ENCODE measurements at regions not wholly inside any gene's neighbourhood (a gene's known extent, or its start where the extent isn't known, plus 50 kb on each side); places are given as distances from the start of the nearest gene placed in this dataset.

DNA sequence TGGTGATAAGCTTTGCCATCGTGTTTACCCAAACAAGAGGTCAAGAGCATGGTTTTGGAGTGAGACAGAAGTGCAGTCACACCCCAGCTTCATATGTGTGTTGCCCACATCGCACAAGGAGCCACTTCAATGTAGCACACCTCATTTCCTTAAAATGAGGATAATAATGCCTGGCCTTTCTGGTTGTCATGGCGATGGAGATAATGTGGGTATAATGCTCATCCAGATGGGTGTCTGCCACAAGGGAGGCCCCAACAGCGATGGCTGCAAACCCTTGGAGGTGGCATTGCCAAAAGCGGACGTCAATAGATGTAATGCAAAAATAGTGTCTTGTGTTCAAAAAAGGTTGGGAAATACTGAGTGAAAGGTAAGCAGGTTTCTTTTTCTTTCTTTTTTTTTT, 83.1 kb upstream of the AJAP1 start:
- DNase-seq (ENCODE audit: low read depth in 3 of 3), result no peak

DNA sequence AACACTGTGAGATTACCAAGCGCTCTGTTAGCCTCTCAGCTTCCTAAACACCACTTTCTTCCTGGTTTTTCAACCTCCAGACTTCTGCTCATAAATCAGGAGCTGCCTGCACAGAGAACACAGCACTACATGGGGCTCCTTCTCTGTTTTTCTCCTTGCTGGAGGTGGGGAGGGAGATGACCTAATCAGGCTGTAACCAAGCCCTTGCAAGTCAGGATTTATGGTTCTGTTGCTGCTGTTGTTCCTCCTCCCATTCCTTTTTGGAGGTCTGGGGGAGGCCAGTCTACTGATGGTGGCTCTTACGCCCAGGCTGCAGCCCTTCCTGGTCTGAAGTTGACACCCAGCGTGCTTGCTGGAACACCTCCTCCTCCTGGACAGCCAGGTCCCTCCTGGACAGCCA, 80.9 kb upstream of the AJAP1 start:
- no peak for DNase-seq (ENCODE audit: low read depth in 3 of 3)

DNA sequence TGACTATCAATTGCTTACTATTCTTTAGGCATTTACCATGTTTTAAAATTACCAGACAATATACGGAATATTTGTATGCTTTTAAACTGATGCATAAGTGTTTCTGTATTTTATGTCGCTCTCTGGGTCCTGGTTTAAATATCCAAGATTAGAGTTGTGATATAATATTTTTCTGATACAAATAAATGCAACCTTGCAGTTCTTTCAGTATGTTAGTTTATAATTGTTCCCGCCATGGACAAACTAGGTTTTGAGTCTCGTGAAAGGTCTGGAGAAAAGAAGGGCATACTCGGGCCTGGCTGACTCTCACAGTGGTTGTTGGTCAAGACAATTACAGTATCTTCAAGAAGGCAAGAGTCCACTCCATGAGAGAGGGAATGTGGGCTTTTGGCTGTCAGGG, 72.6 kb upstream of the AJAP1 start:
- no peak for DNase-seq (ENCODE audit: low read depth in 3 of 3)

DNA sequence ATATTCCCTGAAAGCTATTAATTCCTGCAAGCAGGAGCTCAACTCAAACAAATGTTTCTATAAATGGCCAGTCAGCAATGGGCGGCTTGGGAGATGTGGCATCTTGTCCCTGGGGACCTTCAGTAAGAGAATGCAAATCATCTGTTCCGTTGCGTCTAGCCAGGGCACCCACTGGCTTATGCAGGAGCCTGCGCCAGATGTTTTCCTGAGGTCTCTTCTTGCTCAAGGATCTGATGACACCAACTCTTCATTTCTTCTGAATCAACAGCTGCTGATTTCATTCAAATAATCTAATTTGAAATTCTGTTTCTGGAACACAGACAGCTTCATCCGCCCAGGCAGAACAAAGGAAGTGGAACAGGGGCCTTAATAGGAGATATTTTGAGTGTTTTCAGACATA, 70.0 kb upstream of the AJAP1 start:
- no peak for DNase-seq (ENCODE audit: low read depth in 3 of 3)

DNA sequence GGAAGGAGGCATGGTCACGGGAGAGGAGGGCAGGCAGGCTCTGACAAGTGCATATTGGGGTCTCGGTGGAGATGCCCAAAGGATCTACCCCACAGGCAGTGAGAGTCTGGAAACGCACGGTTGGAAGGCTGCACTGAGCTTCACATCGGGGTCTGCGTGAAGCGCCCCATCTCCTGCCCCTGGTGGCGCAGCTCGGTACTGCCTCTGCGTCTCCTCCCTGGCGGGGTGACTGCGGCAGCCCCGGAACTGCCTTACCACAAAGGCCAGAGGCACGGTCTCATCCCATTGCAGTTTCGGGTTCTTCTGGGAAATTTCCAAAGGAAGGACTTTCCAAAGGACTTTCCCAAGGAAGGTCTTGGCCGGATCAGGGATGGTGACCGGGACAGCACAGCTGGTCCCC, 69.2 kb upstream of the AJAP1 start:
- peak in 2 of 3 experiments; percentile 14 to 18 for DNase-seq (ENCODE audit: low read depth in 3 of 3)

DNA sequence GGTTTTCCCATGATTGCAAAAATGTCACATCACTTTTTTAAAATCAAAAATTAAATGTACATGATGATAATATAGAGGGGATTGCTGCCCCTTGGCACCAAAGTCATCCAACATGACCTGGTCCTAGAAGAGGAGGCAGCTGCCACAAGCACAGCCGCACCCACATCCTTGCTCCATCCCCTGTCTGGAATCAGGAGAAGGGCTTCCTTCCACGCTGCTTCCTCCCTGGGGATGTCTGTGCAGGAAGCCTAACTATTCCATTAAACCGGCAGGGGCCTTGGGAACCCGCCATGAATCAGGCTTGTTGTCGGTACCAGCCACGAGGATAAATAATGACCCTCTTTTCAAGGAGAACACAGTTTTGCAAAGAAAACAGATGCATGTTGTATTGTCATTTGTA, 68.7 kb upstream of the AJAP1 start:
- no peak for DNase-seq (ENCODE audit: low read depth in 3 of 3)

DNA sequence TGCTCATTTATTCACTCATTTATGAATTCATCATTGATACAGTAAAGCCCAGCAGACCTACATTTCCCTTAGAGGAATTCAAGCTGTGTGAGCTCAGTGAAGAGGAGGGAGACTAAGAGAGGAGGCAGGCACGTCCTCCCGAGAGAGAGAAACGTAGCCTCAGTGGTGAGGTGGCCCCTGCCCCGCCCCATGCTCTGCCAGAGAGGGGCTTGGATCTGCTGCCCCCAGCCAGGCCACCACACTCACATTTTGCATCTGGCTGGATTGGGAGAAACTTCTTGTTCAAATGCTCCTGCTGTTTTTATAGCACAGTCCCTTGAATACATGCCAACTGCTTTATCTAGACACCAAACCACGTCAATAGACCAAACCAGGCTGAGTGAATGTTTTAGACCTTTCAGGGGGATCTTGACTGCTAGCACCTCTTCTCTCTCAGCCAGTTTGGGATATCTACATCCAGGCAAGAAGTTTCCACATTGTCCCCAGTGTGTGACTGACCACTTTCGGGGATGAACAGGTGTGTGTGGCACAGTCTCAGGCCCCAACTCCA, 67.7 kb upstream of the AJAP1 start:
- DNase-seq (ENCODE audit: low read depth in 3 of 3), result no peak

DNA sequence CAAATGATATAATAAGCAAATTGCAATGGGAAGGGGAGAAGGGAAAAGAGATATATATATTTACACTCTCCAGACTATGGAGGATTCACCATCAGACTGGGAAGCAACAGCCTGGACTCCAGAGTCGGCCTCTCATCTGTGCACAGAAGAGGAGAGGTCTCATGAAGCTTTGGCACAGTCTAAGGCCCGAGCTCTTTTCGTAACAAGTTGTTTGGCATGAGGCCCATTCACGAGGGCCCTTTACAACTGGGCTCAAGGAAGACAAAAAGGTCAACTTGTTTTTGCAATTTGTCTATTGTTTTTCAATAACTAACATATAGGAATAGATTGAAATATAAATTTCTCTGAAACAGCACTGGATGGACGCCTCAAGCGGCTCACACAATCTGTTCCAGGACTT, 66.7 kb upstream of the AJAP1 start:
- no peak for DNase-seq (ENCODE audit: low read depth in 3 of 3)

DNA sequence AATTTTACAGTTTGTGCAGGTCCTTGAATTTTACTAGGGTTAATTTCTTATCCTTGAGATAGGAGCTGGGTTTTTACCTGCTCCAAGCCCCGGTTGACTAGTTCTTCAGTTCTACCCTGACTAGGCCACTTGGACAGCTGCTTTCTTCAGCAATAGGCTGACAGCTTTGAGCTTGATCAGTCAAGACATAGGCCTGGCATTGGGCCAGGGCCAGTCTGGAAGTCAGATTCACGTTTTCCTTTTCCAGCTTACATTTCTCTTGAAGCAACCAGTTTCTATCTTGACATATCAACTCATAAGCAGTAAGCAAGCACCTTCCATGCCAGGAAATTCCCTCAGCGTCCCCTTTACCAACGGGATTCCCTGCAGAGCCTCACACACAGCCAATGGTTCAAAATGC, 63.7 kb upstream of the AJAP1 start:
- no peak for DNase-seq (ENCODE audit: low read depth in 3 of 3)

DNA sequence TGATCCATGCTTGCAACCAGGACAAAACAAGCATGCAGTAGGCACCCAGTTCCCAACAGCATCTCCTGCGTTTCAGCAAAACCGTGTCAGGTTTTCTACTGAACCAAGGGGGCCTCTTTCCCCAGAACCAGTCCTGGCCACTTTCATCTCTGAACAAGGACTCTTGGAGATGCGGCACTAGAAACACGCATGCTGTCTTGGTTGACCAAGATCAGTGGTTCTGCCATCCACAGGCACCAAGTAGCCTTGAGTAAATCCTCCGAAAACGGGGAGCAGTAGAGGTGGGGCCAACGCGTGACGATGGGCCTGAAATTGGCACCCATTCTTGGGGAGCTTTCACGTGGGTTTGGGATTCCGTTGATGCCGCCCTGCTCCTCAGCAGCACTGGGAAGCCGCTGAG, 62.5 kb upstream of the AJAP1 start:
- no peak for DNase-seq (ENCODE audit: low read depth in 3 of 3)

DNA sequence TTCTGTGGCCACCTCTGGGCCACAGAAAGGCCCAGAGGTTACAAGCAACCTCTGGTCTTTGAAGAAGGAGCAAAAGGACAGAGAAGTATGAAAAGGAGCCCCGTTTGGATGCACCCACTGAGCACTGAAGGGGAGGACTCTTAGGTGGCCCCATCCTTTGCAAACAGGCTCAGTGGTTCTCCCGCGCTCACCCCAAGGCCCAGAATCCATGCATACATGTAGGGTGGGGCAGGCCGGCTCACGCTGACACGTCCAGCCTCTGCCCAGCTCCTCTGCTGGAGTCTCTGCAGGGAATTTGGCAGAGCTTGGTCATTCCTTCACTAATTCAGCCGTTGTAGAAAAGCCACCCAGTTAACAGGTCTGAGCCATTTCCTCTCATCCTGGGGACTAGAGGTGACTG, 61.3 kb upstream of the AJAP1 start:
- DNase-seq (ENCODE audit: low read depth in 3 of 3), result no peak

DNA sequence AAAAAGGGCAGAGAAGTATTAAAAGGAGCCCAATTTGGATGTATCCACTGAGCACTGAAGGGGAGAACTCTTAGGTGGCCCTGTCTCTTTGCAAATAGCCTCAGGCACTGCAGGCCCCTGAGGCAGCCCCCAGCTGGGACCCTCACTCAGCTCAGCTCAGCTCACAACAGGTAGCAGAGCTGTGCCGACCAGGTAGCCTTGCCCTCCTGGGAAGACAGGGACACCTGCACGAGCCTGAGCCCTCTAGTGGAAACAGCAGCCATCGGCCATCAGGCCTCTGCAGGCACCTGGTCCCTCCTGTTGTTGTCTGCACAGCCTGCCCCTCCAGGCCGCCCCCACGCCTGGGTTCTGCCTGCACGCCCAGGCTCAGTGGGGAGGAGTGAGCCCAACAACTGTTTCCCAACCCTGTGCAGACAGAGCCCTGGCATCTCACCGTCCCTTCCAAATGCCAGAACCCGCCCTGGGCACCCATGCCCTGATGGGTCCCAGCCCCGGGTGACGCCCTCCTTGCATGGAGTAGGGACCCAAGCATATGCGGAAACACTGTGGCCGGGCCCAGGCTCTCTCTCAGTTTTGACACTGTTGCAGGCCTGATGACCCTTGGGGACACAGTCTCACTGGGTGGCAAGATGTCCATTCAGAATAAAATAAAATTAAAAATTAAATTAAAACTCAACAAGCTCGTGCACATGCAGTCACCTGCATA, 60.0 kb upstream of the AJAP1 start:
- DNase-seq (ENCODE audit: low read depth in 3 of 3), result no peak

DNA sequence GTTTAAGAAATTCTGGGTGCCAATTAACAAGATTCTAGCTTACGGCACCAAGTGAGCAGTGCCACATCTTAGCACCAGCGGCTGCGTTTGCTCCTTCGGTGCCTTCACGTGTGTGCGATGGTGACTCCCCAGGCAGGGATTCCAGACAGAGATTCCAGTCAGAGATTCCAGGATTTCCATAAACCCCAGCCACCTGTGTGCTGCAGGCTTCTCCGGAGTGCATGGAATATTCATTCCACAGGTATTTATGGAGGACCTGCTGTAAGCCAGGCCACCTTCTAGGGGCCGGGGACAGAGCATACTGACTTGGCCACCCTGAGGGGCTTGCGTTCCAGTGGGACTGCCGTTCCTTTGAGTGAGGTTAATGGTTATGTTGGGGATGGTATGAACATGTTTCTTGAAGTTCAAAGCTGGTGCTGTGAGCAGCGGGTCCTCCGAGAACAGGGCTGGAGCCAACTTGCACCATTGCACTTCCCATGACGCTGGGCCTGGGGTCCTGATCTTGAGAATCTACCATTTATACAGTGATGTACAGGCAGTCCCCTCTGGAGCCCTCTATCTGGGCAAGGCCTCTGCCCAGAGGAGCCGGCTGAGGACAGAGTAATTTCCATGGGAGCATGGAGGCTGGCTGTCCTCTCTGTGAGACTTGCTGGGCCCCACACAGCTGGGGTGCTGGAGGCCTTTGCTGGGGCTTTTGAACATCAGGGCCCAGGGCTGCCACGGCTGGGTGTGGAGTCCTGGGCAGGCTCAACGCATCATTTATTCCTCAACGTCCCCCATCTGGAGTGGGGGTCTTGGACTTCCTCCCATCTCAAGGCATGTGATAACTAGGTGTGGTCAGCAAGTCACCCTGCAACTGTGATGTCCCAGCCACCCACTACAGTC, 58.8 kb upstream of the AJAP1 start:
- no peak for DNase-seq (ENCODE audit: low read depth in 3 of 3)

DNA sequence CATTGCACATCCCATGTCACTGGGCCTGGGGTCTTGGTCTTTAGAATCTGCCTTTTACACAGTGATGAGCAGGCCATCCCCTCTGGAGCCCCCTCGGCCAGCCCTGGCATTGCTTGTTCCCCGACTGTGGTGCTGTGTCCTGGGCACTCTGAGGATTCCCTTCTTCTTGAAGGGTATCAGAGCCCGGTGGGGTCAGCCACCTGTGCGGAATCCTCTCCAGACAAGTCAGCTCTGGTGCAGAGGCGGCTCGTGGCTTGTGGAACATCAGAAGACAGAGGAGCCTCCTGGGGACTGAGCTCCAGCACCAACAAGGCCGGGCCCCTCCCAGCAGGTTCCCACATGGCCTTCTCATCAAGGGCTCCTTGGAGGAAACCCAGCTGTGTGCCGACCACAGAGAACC, 57.9 kb upstream of the AJAP1 start:
- DNase-seq (ENCODE audit: low read depth in 3 of 3), result no peak

DNA sequence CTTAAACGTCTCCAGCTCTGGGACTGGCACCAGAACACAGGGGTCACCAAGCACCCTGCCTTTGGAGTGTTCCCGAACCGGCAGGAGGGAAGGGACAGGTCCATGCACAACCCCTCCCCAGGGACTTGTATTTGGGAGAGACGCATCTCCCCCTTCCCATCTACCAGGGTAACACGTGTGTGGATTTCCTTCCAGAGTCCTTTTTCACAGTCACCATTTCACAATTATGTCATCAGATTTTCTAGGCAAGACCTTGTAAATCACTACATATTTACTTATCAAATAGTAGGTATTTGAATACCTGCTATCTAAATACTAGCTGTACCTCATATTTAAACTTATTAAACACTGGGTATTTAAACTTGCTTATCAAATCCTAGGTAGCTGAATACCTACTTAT, 57.4 kb upstream of the AJAP1 start:
- no peak for DNase-seq (ENCODE audit: low read depth in 3 of 3)

DNA sequence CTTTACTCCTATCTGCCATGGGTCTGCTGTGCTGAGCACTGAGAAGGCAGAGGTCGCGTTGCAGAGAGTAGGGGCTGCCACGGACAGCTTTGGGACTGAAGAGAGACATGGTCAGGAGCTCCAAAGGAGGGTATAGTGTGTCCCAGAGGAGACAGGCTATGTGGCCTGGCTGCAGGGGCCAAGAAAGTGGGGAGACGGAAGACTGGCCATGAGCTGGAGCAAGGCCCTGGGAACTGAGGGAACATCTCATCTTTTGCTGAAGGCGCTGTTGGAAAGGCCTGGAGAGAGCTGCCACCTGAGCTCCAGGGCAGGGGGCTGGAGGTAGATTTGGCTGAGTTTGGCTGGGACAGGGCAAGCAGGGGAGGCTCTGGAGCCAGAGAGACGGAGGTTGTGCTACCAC, 55.8 kb upstream of the AJAP1 start:
- DNase-seq (ENCODE audit: low read depth in 3 of 3), result no peak

DNA sequence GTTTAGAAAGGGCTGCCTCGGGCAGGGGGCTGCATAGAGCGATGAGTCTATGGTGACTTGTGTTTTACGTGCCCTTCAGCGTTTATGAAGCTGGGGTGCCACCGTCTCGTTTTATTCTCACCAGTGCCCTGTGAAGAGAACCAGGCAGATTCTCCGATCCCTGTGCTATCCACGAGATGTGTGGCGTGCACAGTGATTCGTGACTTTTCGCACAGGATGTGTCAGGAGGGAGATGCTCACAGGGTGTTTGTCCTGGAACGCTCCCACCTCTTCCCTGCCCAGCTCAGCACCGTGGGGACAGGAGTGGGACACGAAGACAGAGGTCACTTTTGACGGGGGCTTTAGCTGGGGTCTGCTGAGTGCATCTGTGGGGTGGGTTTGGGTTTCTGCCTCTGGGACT, 54.9 kb upstream of the AJAP1 start:
- DNase-seq (ENCODE audit: low read depth in 3 of 3), result no peak

DNA sequence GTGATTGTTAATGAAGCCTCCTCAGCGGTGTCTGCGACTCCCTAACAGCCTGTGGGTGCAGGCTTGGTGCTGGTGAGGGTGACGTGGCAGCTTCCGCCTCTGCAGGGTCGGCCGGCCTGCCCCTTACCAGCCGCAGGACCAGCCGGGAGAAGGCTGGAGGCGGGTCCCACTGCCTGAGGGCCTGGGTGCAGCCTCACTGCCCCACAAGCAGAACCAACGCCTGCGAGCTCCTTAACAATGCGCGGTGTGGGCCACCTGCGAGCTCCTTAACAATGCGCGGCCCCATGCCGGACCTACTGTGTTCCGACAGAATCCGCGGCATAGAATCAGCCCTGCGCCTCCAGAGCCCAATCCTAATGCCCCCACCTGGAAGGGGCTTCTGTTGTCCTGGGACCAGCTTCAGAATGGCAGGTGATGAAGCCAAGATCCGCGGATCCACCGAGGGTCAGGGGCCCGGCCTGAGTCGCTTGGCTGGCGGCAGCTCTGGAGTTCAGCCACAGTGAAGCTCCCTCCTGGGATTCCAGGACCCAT, 54.4 kb upstream of the AJAP1 start:
- DNase-seq (ENCODE audit: low read depth in 3 of 3), result no peak

DNA sequence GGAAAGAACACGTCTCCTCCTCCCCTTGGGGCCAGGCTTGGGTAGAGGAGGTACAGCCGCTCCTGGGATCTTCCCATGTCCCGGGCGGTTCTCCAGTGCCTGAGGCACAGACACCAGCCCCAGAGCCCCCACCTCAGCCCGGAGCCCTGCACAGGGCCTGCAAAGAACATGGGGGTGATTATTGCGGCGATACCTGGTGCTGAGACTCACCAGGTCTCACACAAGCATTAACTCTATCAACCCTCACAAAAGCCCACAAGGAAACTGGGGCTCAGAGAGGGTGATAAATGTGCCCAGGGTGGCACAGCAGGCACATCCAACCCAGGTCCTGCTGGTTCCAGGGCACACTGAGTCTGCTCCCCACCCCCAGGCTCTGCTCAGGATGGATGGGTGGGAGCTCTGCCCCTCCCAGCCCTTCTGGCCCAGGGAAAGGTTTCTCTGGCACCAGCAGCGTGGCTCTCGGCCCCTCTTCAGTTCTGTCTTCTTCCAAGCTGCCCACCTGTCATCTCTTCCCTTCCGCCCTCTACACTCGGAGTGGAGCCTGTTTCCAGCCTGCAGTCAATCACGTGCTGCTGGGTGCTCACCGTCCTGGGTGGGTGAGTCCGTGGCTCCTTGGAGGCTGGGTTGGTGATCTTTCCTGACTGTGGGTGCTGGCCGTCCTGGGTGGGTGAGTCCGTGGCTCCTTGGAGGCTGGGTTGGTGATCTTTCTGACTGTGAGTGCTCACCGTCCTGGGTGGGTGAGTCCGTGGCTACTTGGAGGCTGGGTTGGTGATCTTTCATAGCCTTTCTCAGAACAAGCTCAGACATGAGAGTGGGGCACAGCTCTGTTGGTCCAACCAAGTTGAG, 53.6 kb upstream of the AJAP1 start:
- DNase-seq (ENCODE audit: low read depth in 3 of 3), result no peak

DNA sequence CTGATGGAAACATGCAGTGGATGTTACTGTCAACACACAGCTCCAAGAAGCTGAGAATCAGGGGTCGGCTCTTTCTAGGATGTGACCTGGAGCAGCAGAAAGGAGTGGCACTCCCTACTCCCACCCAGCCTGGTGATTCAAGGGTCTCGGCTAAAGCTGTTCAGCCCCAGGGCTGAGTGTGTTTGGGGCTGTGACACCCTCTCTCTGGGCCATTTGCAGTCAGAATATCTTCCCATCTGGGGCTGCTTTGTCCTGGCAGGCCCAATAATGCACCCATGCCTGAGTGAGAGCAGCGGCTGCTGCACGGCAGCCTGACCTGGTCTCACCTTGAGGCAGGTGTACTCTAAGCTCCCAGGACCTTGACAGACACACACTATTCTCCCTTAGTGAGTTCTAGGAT, 52.5 kb upstream of the AJAP1 start:
- DNase-seq (ENCODE audit: low read depth in 3 of 3), result no peak

DNA sequence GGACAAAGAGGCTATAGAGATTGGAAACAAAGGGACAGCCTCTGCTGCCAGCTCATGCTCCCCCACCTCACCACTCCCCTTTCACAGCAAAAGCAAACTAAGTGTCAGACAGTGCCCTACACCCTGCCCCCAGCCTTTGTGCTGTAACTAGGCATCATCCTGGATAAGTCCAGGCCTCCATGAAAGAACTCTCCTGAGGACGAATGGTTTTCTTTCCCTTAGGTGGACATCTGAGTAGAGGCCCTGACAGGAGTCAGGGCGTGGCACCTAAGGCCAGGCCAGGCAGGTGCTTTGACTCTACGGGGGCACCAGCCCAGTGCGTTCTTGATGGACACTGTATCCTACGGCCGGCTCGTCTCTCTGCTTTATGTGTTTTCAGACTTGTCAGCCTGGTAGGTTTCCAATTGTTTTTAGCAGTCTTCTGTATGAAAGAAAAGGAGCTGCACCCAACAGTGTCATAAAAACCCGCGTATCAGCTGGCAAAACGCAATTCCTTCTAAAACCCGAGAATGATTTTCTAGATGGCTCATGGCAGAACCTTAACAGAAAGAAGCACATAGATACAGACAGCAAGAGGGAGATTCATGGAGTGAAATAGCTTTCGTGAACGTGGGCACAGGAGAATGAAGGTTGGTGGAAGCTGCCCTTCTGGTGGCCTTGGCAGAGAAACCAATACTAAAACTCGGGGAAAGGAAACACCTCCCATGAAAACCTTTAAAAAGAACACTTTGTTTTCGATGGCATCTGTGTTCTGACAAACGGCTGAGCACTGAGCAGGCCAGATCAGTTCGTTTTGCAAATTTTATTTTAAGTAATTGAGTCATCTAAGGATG, 51.7 kb upstream of the AJAP1 start:
- no peak for DNase-seq (ENCODE audit: low read depth in 3 of 3)

Data from stimulated activated CD4-positive, alpha-beta T cell treated with anti-CD3 and anti-CD28 coated beads, TNF-alpha, amount 100 ng/mL, for 4 hours (primary cell).